Ecto neural progenitor cell (in vitro differentiated cells): ENCODE measurements at regions not wholly inside any gene's neighbourhood (a gene's known extent, or its start where the extent isn't known, plus 50 kb on each side); places are given as distances from the start of the nearest gene placed in this dataset.

ENCODE experiments used
- DNase-seq: peaks from one replicate; pipeline ENCODE4 v3.0.0-alpha.2; 2018; ENCODE audit warnings: low spot score

- no peak for DNase-seq
These were observed 758.0 kb upstream of the USP15 start for GRCh38 chr12:61502179-61502578.

GRCh38 chr12:61504396-61505080 lies 755.7 kb upstream of the USP15 start:
- DNase-seq = no peak

GRCh38 chr12:61513499-61513898 lies 746.7 kb upstream of the USP15 start:
- no peak for DNase-seq

GRCh38 chr12:61514016-61514415 lies 746.2 kb upstream of the USP15 start:
- DNase-seq = no peak

GRCh38 chr12:61521258-61521657 lies 738.9 kb upstream of the USP15 start:
- no peak for DNase-seq

- peak; percentile 52 for DNase-seq
These were observed 736.8 kb upstream of the USP15 start for GRCh38 chr12:61523276-61523992.

- no peak for DNase-seq
These were observed 735.4 kb upstream of the USP15 start for GRCh38 chr12:61524851-61525250.

- DNase-seq = no peak
These were observed 734.9 kb upstream of the USP15 start for GRCh38 chr12:61525331-61525730.

GRCh38 chr12:61530456-61530855 lies 729.7 kb upstream of the USP15 start:
- no peak for DNase-seq

- DNase-seq = no peak
These were observed 729.0 kb upstream of the USP15 start for GRCh38 chr12:61531195-61531594.

- no peak for DNase-seq
These were observed 724.1 kb upstream of the USP15 start for GRCh38 chr12:61536117-61536516.

GRCh38 chr12:61536525-61536924 lies 723.7 kb upstream of the USP15 start:
- DNase-seq = no peak

GRCh38 chr12:61538951-61539350 lies 721.3 kb upstream of the USP15 start:
- DNase-seq = no peak

- no peak for DNase-seq
These were observed 717.7 kb upstream of the USP15 start for GRCh38 chr12:61542551-61542950.

GRCh38 chr12:61546296-61546695 lies 713.9 kb upstream of the USP15 start:
- no peak for DNase-seq

- DNase-seq = no peak
These were observed 707.1 kb upstream of the USP15 start for GRCh38 chr12:61553091-61553490.

- no peak for DNase-seq
These were observed 705.8 kb upstream of the USP15 start for GRCh38 chr12:61554268-61555008.

- DNase-seq = no peak
These were observed 696.3 kb upstream of the USP15 start for GRCh38 chr12:61563665-61564450.

- no peak for DNase-seq
These were observed 695.7 kb upstream of the USP15 start for GRCh38 chr12:61564466-61564865.

GRCh38 chr12:61566183-61566582 lies 694.0 kb upstream of the USP15 start:
- no peak for DNase-seq

- no peak for DNase-seq
These were observed 685.9 kb upstream of the USP15 start for GRCh38 chr12:61574339-61574738.

GRCh38 chr12:61584943-61585342 lies 675.3 kb upstream of the USP15 start:
- no peak for DNase-seq
